Astrocyte (in vitro differentiated cells and primary cell): ENCODE measurements at regions not wholly inside any gene's neighbourhood (a gene's known extent, or its start where the extent isn't known, plus 50 kb on each side); places are given as distances from the start of the nearest gene placed in this dataset.

Experiments used
- DNase-seq: peaks from one replicate; pipeline ENCODE4 v3.0.0-alpha.2; 2010; ENCODE audit warnings: low read depth
- FAIRE-seq: peaks from 2 replicates; lab custom pipeline; 2011; peaks lifted over from hg19 to GRCh38; lab: Jason Lieb, UNC
- H2AFZ ChIP-seq: 2 replicates; pipeline ENCODE4 v1.6.0; 2012; ENCODE audit warnings: low read depth, low read length, inconsistent platforms
- H3K27ac ChIP-seq: 2 replicates; pipeline ENCODE4 v1.5.1; 2011; ENCODE audit warnings: low read depth, low read length, inconsistent platforms
- H3K27me3 ChIP-seq: 2 replicates; pipeline ENCODE4 v1.6.0; 2011; ENCODE audit warnings: low read length, inconsistent platforms; ENCODE audit not compliant: insufficient read depth
- H3K36me3 ChIP-seq: 2 replicates; pipeline ENCODE4 v1.5.1; 2011; ENCODE audit warnings: low read length, inconsistent platforms; ENCODE audit not compliant: insufficient read depth
- H3K4me1 ChIP-seq: 2 replicates; pipeline ENCODE4 v1.5.1; 2011; ENCODE audit warnings: low read length, inconsistent platforms; ENCODE audit not compliant: insufficient read depth
- H3K4me2 ChIP-seq: 2 replicates; pipeline ENCODE4 v1.6.0; 2012; ENCODE audit warnings: low read length, inconsistent platforms
- H3K4me3 ChIP-seq: 2 replicates; pipeline ENCODE4 v1.5.1; 2011; ENCODE audit warnings: low read depth, mild to moderate bottlenecking, low read length, inconsistent platforms; ENCODE audit not compliant: insufficient read depth
- H3K79me2 ChIP-seq: 2 replicates; pipeline ENCODE4 v1.6.0; 2012; ENCODE audit warnings: mild to moderate bottlenecking, low read length, inconsistent platforms; ENCODE audit not compliant: insufficient read depth
- H3K9ac ChIP-seq: 2 replicates; pipeline ENCODE4 v1.6.0; 2012; ENCODE audit warnings: mild to moderate bottlenecking, low read length, inconsistent platforms
- H3K9me3 ChIP-seq: 2 replicates; pipeline ENCODE4 v1.5.1; 2012; ENCODE audit warnings: low read depth, mild to moderate bottlenecking, low read length, inconsistent platforms; ENCODE audit not compliant: insufficient read depth
- H4K20me1 ChIP-seq: 2 replicates; pipeline ENCODE4 v1.6.0; 2012; ENCODE audit warnings: low read length, inconsistent platforms; ENCODE audit not compliant: insufficient read depth
- H3K27ac Mint-ChIP-seq: one replicate; pipeline ENCODE4 v1.8.0; 2021; ENCODE audit warnings: mild to moderate bottlenecking, mixed read lengths; ENCODE audit not compliant: unreplicated experiment
- H3K27me3 Mint-ChIP-seq: one replicate; pipeline ENCODE4 v1.8.0; 2021; ENCODE audit warnings: low read depth, mixed read lengths; ENCODE audit not compliant: unreplicated experiment
- H3K36me3 Mint-ChIP-seq: one replicate; pipeline ENCODE4 v1.8.0; 2021; ENCODE audit warnings: low read depth, mixed read lengths; ENCODE audit not compliant: unreplicated experiment
- H3K4me1 Mint-ChIP-seq: one replicate; pipeline ENCODE4 v1.8.0; 2021; ENCODE audit warnings: low read depth, mixed read lengths; ENCODE audit not compliant: unreplicated experiment
- H3K4me3 Mint-ChIP-seq: one replicate; pipeline ENCODE4 v1.8.0; 2021; ENCODE audit warnings: mild to moderate bottlenecking, moderate library complexity, mixed read lengths; ENCODE audit not compliant: unreplicated experiment
- H3K9me3 Mint-ChIP-seq: one replicate; pipeline ENCODE4 v1.8.0; 2021; ENCODE audit warnings: mild to moderate bottlenecking, mixed read lengths; ENCODE audit not compliant: unreplicated experiment
- EZH2 ChIP-seq: IDR thresholded peaks from 2 replicates; pipeline ENCODE4 v1.6.1; 2012; ENCODE audit warnings: mild to moderate bottlenecking, low read length, inconsistent platforms; ENCODE audit not compliant: insufficient read depth
- TF ChIP-seq, protein P1 (sequence below): IDR thresholded peaks from 2 replicates; pipeline ENCODE4 v1.5.1; 2011; ENCODE audit warnings: low read depth, mild to moderate bottlenecking, inconsistent platforms, low read length, moderate library complexity; ENCODE audit not compliant: insufficient read depth

GRCh38 chr2:45220227-45220626 is 211.0 kb upstream of the SIX2 start:
- peaks cover 5% of the 10 kb centered on the region for H3K27me3 ChIP-seq
- no peak overlapping the region for H3K27ac Mint-ChIP-seq
- H3K4me2 ChIP-seq, result no peak overlapping the region
- H3K9ac ChIP-seq, result no peak overlapping the region
- H3K36me3 Mint-ChIP-seq, result peaks cover 2% of the 10 kb centered on the region
- H3K4me1 Mint-ChIP-seq, result no peaks in the 10 kb centered on the region
- TF ChIP-seq EZH2, result no peak
- TF ChIP-seq, protein P1, sequence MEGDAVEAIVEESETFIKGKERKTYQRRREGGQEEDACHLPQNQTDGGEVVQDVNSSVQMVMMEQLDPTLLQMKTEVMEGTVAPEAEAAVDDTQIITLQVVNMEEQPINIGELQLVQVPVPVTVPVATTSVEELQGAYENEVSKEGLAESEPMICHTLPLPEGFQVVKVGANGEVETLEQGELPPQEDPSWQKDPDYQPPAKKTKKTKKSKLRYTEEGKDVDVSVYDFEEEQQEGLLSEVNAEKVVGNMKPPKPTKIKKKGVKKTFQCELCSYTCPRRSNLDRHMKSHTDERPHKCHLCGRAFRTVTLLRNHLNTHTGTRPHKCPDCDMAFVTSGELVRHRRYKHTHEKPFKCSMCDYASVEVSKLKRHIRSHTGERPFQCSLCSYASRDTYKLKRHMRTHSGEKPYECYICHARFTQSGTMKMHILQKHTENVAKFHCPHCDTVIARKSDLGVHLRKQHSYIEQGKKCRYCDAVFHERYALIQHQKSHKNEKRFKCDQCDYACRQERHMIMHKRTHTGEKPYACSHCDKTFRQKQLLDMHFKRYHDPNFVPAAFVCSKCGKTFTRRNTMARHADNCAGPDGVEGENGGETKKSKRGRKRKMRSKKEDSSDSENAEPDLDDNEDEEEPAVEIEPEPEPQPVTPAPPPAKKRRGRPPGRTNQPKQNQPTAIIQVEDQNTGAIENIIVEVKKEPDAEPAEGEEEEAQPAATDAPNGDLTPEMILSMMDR, result no peak
- no peak for DNase-seq
- H3K4me3 ChIP-seq, result no peak overlapping the region
- FAIRE-seq, result no peak
- H3K9me3 Mint-ChIP-seq, result peaks cover 4% of the 10 kb centered on the region
- H3K36me3 ChIP-seq, result no peaks in the 10 kb centered on the region
- H3K27ac ChIP-seq, result no peak overlapping the region
- no peaks in the 10 kb centered on the region for H3K9me3 ChIP-seq
- H3K4me1 ChIP-seq, result no peaks in the 10 kb centered on the region
- no peaks in the 10 kb centered on the region for H4K20me1 ChIP-seq
- H2AFZ ChIP-seq, result no peak overlapping the region
- no peak overlapping the region for H3K4me3 Mint-ChIP-seq
- no peaks in the 10 kb centered on the region for H3K79me2 ChIP-seq
- peaks cover 14% of the 10 kb centered on the region for H3K27me3 Mint-ChIP-seq

GRCh38 chr2:45218931-45219339 is 209.7 kb upstream of the SIX2 start:
- Histone ChIP-seq H3K9me3 (no peaks in the 10 kb centered on the region), H3K27me3 (peaks cover 3% of the 10 kb centered on the region), H3K9ac (no peak overlapping the region), H3K79me2 (no peaks in the 10 kb centered on the region), H3K27ac (no peak overlapping the region), H3K4me1 (no peaks in the 10 kb centered on the region), H2AFZ (no peak overlapping the region), H4K20me1 (no peaks in the 10 kb centered on the region), H3K36me3 (no peaks in the 10 kb centered on the region), H3K4me2 (no peak overlapping the region), H3K4me3 (no peak overlapping the region)
- no peak for TF ChIP-seq EZH2
- TF ChIP-seq, protein P1, result no peak
- Mint-ChIP-seq H3K9me3 (peaks cover 4% of the 10 kb centered on the region), H3K27ac (no peak overlapping the region), H3K36me3 (peaks cover 2% of the 10 kb centered on the region), H3K4me1 (no peaks in the 10 kb centered on the region), H3K27me3 (peaks cover 11% of the 10 kb centered on the region), H3K4me3 (no peak overlapping the region)
- no peak for FAIRE-seq
- DNase-seq, result no peak

DNA sequence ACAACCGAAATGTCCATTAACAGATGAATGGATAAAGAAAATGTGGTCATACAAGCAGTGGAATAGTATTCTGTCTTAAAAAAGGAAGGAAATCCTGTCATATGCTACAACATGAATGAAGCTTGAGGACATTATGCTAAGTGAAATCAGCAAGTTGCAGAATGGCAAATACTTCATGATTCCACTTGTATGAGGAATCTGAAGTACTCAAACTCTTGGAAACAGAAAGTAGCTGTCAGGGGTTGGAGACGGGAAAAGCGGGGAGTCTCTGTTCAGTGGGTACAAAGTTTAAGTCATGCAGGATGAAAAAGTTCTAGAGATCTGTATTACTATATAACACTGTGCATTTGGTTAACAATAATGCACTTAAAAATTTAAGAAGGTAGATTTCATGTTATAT is 209.0 kb upstream of the SIX2 start:
- no peaks in the 10 kb centered on the region for H3K4me1 Mint-ChIP-seq
- H3K27ac ChIP-seq, result no peak overlapping the region
- FAIRE-seq, result no peak

More for the DNA sequence above, 209.0 kb upstream of the SIX2 start:
- H3K79me2 ChIP-seq, result no peaks in the 10 kb centered on the region
- no peak overlapping the region for H3K4me3 ChIP-seq
- H2AFZ ChIP-seq, result no peak overlapping the region
- no peaks in the 10 kb centered on the region for H3K4me1 ChIP-seq
- peaks cover 3% of the 10 kb centered on the region for H3K27me3 ChIP-seq
- Mint-ChIP-seq H3K27me3 (peaks cover 11% of the 10 kb centered on the region), H3K4me3 (no peak overlapping the region), H3K27ac (no peak overlapping the region), H3K36me3 (peaks cover 2% of the 10 kb centered on the region), H3K9me3 (peaks cover 2% of the 10 kb centered on the region)
- H3K9me3 ChIP-seq, result no peaks in the 10 kb centered on the region
- H3K4me2 ChIP-seq, result no peak overlapping the region
- DNase-seq, result no peak
- H3K36me3 ChIP-seq, result no peaks in the 10 kb centered on the region
- TF ChIP-seq, protein P1, result no peak
- no peak for TF ChIP-seq EZH2
- no peaks in the 10 kb centered on the region for H4K20me1 ChIP-seq
- no peak overlapping the region for H3K9ac ChIP-seq
